Neural progenitor cell (in vitro differentiated cells): ENCODE measurements at regions not wholly inside any gene's neighbourhood (a gene's known extent, or its start where the extent isn't known, plus 50 kb on each side); places are given as distances from the start of the nearest gene placed in this dataset.

Source experiments
- DNase-seq: peaks from one replicate; pipeline ENCODE4 v3.0.0-alpha.2; 2016; ENCODE audit warnings: low spot score
- H2AFZ ChIP-seq: fragments of 200-600 bp; sonication (generic); replicated peaks from 2 replicates; pipeline ENCODE4 v1.6.1; 2016; ENCODE audit warnings: antibody characterized with exemption
- H3F3A ChIP-seq: fragments of 200-600 bp; sonication (generic); 2 replicates; pipeline ENCODE4 v1.6.1; 2016; ENCODE audit warnings: antibody characterized with exemption, low read depth
- H3K27ac ChIP-seq: fragments of 200-600 bp; sonication (generic); 2 replicates; pipeline ENCODE4 v1.5.1; 2016; ENCODE audit warnings: mild to moderate bottlenecking
- H3K27me3 ChIP-seq: fragments of 200-600 bp; sonication (generic); 2 replicates; pipeline ENCODE4 v1.6.1; 2016; ENCODE audit warnings: mild to moderate bottlenecking, moderate library complexity
- H3K36me3 ChIP-seq: fragments of 200-600 bp; sonication (generic); 2 replicates; pipeline ENCODE4 v1.5.1; 2016
- H3K4me1 ChIP-seq: fragments of 200-600 bp; sonication (generic); 2 replicates; pipeline ENCODE4 v1.6.1; 2016; ENCODE audit warnings: mixed run types
- H3K4me2 ChIP-seq: fragments of 200-600 bp; sonication (generic); 2 replicates; pipeline ENCODE4 v1.6.1; 2016
- H3K4me3 ChIP-seq: fragments of 200-600 bp; sonication (generic); 2 replicates; pipeline ENCODE4 v1.5.1; 2016
- H3K79me2 ChIP-seq: fragments of 200-600 bp; sonication (generic); 2 replicates; pipeline ENCODE4 v1.6.1; 2016; ENCODE audit warnings: low read depth
- H3K9ac ChIP-seq: fragments of 200-600 bp; sonication (generic); 2 replicates; pipeline ENCODE4 v1.6.1; 2016
- H3K9me3 ChIP-seq: fragments of 200-600 bp; sonication (generic); 2 replicates; pipeline ENCODE4 v1.5.1; 2016; ENCODE audit warnings: low read depth
- H4K20me1 ChIP-seq: fragments of 200-600 bp; sonication (generic); 2 replicates; pipeline ENCODE4 v1.6.1; 2016; ENCODE audit warnings: low read depth
- H3K27ac Mint-ChIP-seq: 3 replicates; pipeline ENCODE4 v1.8.0; 2021; ENCODE audit warnings: mixed read lengths
- H3K27me3 Mint-ChIP-seq: 2 replicates; pipeline ENCODE4 v1.8.0; 2022; ENCODE audit warnings: low read depth, mild to moderate bottlenecking, inconsistent platforms, moderate library complexity, mixed read lengths; ENCODE audit not compliant: insufficient read depth
- H3K36me3 Mint-ChIP-seq: 3 replicates; pipeline ENCODE4 v1.8.0; 2021; ENCODE audit warnings: mixed read lengths
- H3K4me1 Mint-ChIP-seq: 3 replicates; pipeline ENCODE4 v1.8.0; 2021; ENCODE audit warnings: mixed read lengths
- H3K4me3 Mint-ChIP-seq: 3 replicates; pipeline ENCODE4 v1.8.0; 2021; ENCODE audit warnings: mild to moderate bottlenecking, moderate library complexity, mixed read lengths
- H3K9me3 Mint-ChIP-seq: 3 replicates; pipeline ENCODE4 v1.8.0; 2020; ENCODE audit warnings: mixed read lengths
- CTCF ChIP-seq: fragments of 200-600 bp; sonication (generic); IDR thresholded peaks from 2 replicates; pipeline ENCODE4 v1.5.1; 2017; ENCODE audit warnings: antibody characterized with exemption, mild to moderate bottlenecking
- EZH2 ChIP-seq: fragments of 200-600 bp; sonication (generic); IDR thresholded peaks from 2 replicates; pipeline ENCODE4 v1.6.1; 2017; ENCODE audit warnings: antibody characterized with exemption, mild to moderate bottlenecking, moderate library complexity
- EZH2phosphoT487 ChIP-seq: fragments of 200-600 bp; sonication (generic); IDR thresholded peaks from 2 replicates; pipeline ENCODE4 v1.6.1; 2017; ENCODE audit warnings: antibody characterized with exemption

- Histone ChIP-seq H3K9me3 (no peaks in the 10 kb centered on the region), H4K20me1 (no peaks in the 10 kb centered on the region), H3K4me3 (no peak overlapping the region), H3K36me3 (no peaks in the 10 kb centered on the region), H3F3A (peaks cover 8% of the 10 kb centered on the region), H2AFZ (no peak overlapping the region), H3K4me1 (no peaks in the 10 kb centered on the region), H3K9ac (no peak overlapping the region), H3K4me2 (no peak overlapping the region), H3K27ac (no peak overlapping the region), H3K79me2 (no peaks in the 10 kb centered on the region), H3K27me3 (no peaks in the 10 kb centered on the region)
- no peak overlapping the region for H3K27ac Mint-ChIP-seq
- TF ChIP-seq EZH2phosphoT487, result no peak
- TF ChIP-seq EZH2, result no peak
- TF ChIP-seq CTCF, result no peak
- no peak overlapping the region for H3K4me3 Mint-ChIP-seq
- H3K36me3 Mint-ChIP-seq, result no peaks in the 10 kb centered on the region
- no peaks in the 10 kb centered on the region for H3K9me3 Mint-ChIP-seq
- H3K4me1 Mint-ChIP-seq, result no peaks in the 10 kb centered on the region
- no peaks in the 10 kb centered on the region for H3K27me3 Mint-ChIP-seq
- no peak for DNase-seq
Measured at GRCh38 chr11:25901415-25901814, 430.5 kb upstream of the ANO3 start.

GRCh38 chr11:25902476-25902875, 429.5 kb upstream of the ANO3 start:
- Mint-ChIP-seq H3K36me3 (no peaks in the 10 kb centered on the region), H3K4me1 (no peaks in the 10 kb centered on the region), H3K4me3 (no peak overlapping the region), H3K27ac (no peak overlapping the region), H3K9me3 (no peaks in the 10 kb centered on the region), H3K27me3 (no peaks in the 10 kb centered on the region)
- Histone ChIP-seq H2AFZ (no peak overlapping the region), H3K9me3 (no peaks in the 10 kb centered on the region), H3K27me3 (no peaks in the 10 kb centered on the region), H3K4me1 (no peaks in the 10 kb centered on the region), H3K4me3 (no peak overlapping the region), H3K79me2 (no peaks in the 10 kb centered on the region), H3K9ac (no peak overlapping the region), H3F3A (peaks cover 8% of the 10 kb centered on the region), H4K20me1 (no peaks in the 10 kb centered on the region), H3K4me2 (no peak overlapping the region), H3K27ac (no peak overlapping the region), H3K36me3 (no peaks in the 10 kb centered on the region)
- TF ChIP-seq EZH2 (no peak), EZH2phosphoT487 (no peak), CTCF (no peak)
- no peak for DNase-seq

GRCh38 chr11:25908726-25909125, 423.2 kb upstream of the ANO3 start:
- no peaks in the 10 kb centered on the region for H3K36me3 Mint-ChIP-seq
- H3K4me1 Mint-ChIP-seq, result no peaks in the 10 kb centered on the region
- H3K4me1 ChIP-seq, result no peaks in the 10 kb centered on the region
- no peaks in the 10 kb centered on the region for H3K36me3 ChIP-seq
- no peak overlapping the region for H3K9ac ChIP-seq
- no peaks in the 10 kb centered on the region for H3K27me3 Mint-ChIP-seq
- H3F3A ChIP-seq, result no peaks in the 10 kb centered on the region
- no peak overlapping the region for H3K27ac Mint-ChIP-seq
- DNase-seq, result no peak
- no peaks in the 10 kb centered on the region for H3K9me3 Mint-ChIP-seq
- no peak overlapping the region for H2AFZ ChIP-seq
- TF ChIP-seq EZH2, result no peak
- TF ChIP-seq CTCF, result no peak
- no peak for TF ChIP-seq EZH2phosphoT487
- H3K9me3 ChIP-seq, result no peaks in the 10 kb centered on the region
- no peak overlapping the region for H3K4me2 ChIP-seq
- no peak overlapping the region for H3K27ac ChIP-seq
- H3K27me3 ChIP-seq, result no peaks in the 10 kb centered on the region
- no peak overlapping the region for H3K4me3 Mint-ChIP-seq
- H4K20me1 ChIP-seq, result no peaks in the 10 kb centered on the region
- H3K79me2 ChIP-seq, result no peaks in the 10 kb centered on the region
- no peak overlapping the region for H3K4me3 ChIP-seq

GRCh38 chr11:25910086-25910485, 421.8 kb upstream of the ANO3 start:
- H3K9me3 ChIP-seq, result no peaks in the 10 kb centered on the region
- no peak overlapping the region for H3K9ac ChIP-seq
- no peak overlapping the region for H2AFZ ChIP-seq
- H3K36me3 Mint-ChIP-seq, result no peaks in the 10 kb centered on the region
- H3K27me3 Mint-ChIP-seq, result no peaks in the 10 kb centered on the region
- H3K4me3 ChIP-seq, result no peak overlapping the region
- no peak for DNase-seq
- no peaks in the 10 kb centered on the region for H3K4me1 ChIP-seq
- H3K9me3 Mint-ChIP-seq, result no peaks in the 10 kb centered on the region
- no peak overlapping the region for H3K4me2 ChIP-seq
- no peaks in the 10 kb centered on the region for H3K79me2 ChIP-seq
- H3K4me1 Mint-ChIP-seq, result no peaks in the 10 kb centered on the region
- H3K27ac ChIP-seq, result no peak overlapping the region
- no peaks in the 10 kb centered on the region for H4K20me1 ChIP-seq
- TF ChIP-seq EZH2 (no peak), CTCF (no peak), EZH2phosphoT487 (no peak)
- no peak overlapping the region for H3K4me3 Mint-ChIP-seq
- no peak overlapping the region for H3K27ac Mint-ChIP-seq
- no peaks in the 10 kb centered on the region for H3K27me3 ChIP-seq
- H3K36me3 ChIP-seq, result no peaks in the 10 kb centered on the region
- H3F3A ChIP-seq, result no peaks in the 10 kb centered on the region
